ENCODE measurements at regions not wholly inside any gene's neighbourhood (a gene's known extent, or its start where the extent isn't known, plus 50 kb on each side); places are given as distances from the start of the nearest gene placed in this dataset.

- no peak overlapping the region for H3K4me3 ChIP-seq
- DNase-seq (ENCODE audit: low spot score in 2 of 2) = no peak
- H3K4me1 ChIP-seq = no peaks in the 10 kb centered on the region
- H3K27me3 ChIP-seq = no peaks in the 10 kb centered on the region
- no peak overlapping the region for H3K27ac ChIP-seq
- no peak for TF ChIP-seq CTCF (IDR thresholded peaks at IDR 0.05)
- TF ChIP-seq POLR2A (IDR thresholded peaks at IDR 0.05) = no peak
- TF ChIP-seq EP300 (IDR thresholded peaks at IDR 0.05) = no peak
- no peaks in the 10 kb centered on the region for H3K9me3 ChIP-seq
- no peaks in the 10 kb centered on the region for H3K36me3 ChIP-seq
- 66 to 67% methylated on average over 8 of the region's 8 CpGs for WGBS, 2 donors
Measured at GRCh38 chr2:104289651-104290565, 564.0 kb upstream of the POU3F3 start.

- Histone ChIP-seq H3K36me3 (no peaks in the 10 kb centered on the region), H3K4me3 (no peak overlapping the region), H3K27ac (no peak overlapping the region), H3K27me3 (no peaks in the 10 kb centered on the region), H3K4me1 (no peaks in the 10 kb centered on the region), H3K9me3 (no peaks in the 10 kb centered on the region)
- WGBS, 2 donors = 88 to 92% methylated on average over 3 of the region's 3 CpGs
- TF ChIP-seq EP300 (IDR thresholded peaks at IDR 0.05) = no peak
- TF ChIP-seq POLR2A (IDR thresholded peaks at IDR 0.05) = no peak
- TF ChIP-seq CTCF (IDR thresholded peaks at IDR 0.05) = no peak
- DNase-seq (ENCODE audit: low spot score in 2 of 2) = no peak
Measured at GRCh38 chr2:104290566-104290891, 563.4 kb upstream of the POU3F3 start.

- Histone ChIP-seq H3K9me3 (peaks cover 0 to 12% (median 0%) of the 10 kb centered on the region in 4 donors), H3K27ac (no peak overlapping the region), H3K4me1 (no peaks in the 10 kb centered on the region), H3K36me3 (no peaks in the 10 kb centered on the region), H3K4me3 (no peak overlapping the region), H3K27me3 (no peaks in the 10 kb centered on the region)
- 48 to 53% methylated on average over 4 of the region's 4 CpGs for WGBS, 2 donors
- TF ChIP-seq CTCF (IDR thresholded peaks at IDR 0.05) = no peak
- TF ChIP-seq POLR2A (IDR thresholded peaks at IDR 0.05) = no peak
- TF ChIP-seq EP300 (IDR thresholded peaks at IDR 0.05) = no peak
- DNase-seq (ENCODE audit: low spot score in 2 of 2) = no peak
Measured at GRCh38 chr2:104312684-104313083, 541.2 kb upstream of the POU3F3 start.

- Histone ChIP-seq H3K9me3 (no peaks in the 10 kb centered on the region), H3K4me3 (no peak overlapping the region), H3K27ac (no peak overlapping the region), H3K27me3 (no peaks in the 10 kb centered on the region), H3K36me3 (no peaks in the 10 kb centered on the region), H3K4me1 (peaks cover 0 to 3% (median 0%) of the 10 kb centered on the region in 4 donors)
- no peak for DNase-seq (ENCODE audit: low spot score in 2 of 2)
- no peak for TF ChIP-seq CTCF (IDR thresholded peaks at IDR 0.05)
- WGBS, 2 donors = 76 to 83% methylated on average over 6 of the region's 6 CpGs
Measured at GRCh38 chr2:104318001-104318665, 535.8 kb upstream of the POU3F3 start.

GRCh38 chr2:104321116-104321795, 532.7 kb upstream of the POU3F3 start:
- no peak for DNase-seq (ENCODE audit: low spot score in 2 of 2)
- H3K36me3 ChIP-seq = no peaks in the 10 kb centered on the region

More at GRCh38 chr2:104321116-104321795, 532.7 kb upstream of the POU3F3 start:
- TF ChIP-seq POLR2A (IDR thresholded peaks at IDR 0.05) (no peak), CTCF (IDR thresholded peaks at IDR 0.05) (no peak), EP300 (IDR thresholded peaks at IDR 0.05) (no peak)
- Histone ChIP-seq H3K4me3 (no peak overlapping the region), H3K27me3 (no peaks in the 10 kb centered on the region), H3K9me3 (no peaks in the 10 kb centered on the region), H3K27ac (no peak overlapping the region), H3K4me1 (peaks cover 0 to 3% (median 0%) of the 10 kb centered on the region in 4 donors)
- WGBS, 2 donors = 52 to 55% methylated on average over 9 of the region's 9 CpGs
